ELR (cell line): ENCODE measurements at regions not wholly inside any gene's neighbourhood (a gene's known extent, or its start where the extent isn't known, plus 50 kb on each side); places are given as distances from the start of the nearest gene placed in this dataset.

Source experiments
- DNase-seq: peaks from one replicate; pipeline ENCODE4 v3.0.0-alpha.2; 2015; ENCODE audit warnings: low read depth

GRCh38 chr5:155299386-155300005 lies 285.9 kb downstream of the KIF4B start:
- no peak for DNase-seq

- DNase-seq = no peak
Observed at GRCh38 chr5:155303120-155303519, 289.6 kb downstream of the KIF4B start.

- no peak for DNase-seq
Observed at GRCh38 chr5:155307229-155307628, 293.7 kb downstream of the KIF4B start.

DNA sequence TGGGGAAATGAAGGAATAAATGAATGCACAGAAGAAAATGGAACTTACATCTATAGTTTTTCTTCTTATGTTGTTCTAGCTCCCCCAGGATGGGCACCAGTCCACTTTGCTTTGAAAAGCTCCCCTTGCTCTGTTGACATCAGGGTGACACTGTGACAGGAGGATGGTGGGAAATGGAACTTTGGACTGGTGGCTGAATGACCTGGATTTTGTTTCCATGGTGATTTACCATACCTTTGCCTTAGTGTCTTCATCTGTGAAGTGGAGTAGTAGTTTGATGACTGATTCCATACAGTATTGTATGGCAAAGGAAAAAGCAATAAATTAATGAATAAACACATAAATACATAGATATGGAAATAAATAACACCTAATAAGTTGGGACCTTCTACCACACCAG lies 294.7 kb downstream of the KIF4B start:
- no peak for DNase-seq

- DNase-seq = no peak
Observed at GRCh38 chr5:155309021-155309746, 295.6 kb downstream of the KIF4B start.

DNA sequence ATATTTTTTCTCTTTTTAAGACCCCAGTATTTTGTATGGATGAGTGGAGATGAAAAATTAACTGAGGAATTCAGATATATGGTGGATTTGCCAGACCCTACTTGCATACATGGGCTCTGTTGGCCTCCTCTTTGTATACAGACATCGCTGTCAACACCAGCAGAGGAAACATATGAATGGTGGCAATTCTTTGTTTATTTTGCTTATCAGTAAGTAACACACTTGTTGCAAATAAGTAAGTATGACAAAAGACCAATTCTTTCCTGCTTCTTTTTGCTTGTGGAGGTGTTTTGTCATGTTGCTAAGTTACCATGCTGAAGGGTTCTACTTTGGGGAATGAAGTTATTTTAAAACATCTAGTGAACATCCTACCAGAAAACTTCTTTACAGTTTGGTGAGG lies 298.2 kb downstream of the KIF4B start:
- no peak for DNase-seq

GRCh38 chr5:155313518-155313917 lies 300.0 kb downstream of the KIF4B start:
- DNase-seq = no peak

GRCh38 chr5:155316070-155316714 lies 302.6 kb downstream of the KIF4B start:
- DNase-seq = no peak

GRCh38 chr5:155332618-155333017 lies 319.1 kb downstream of the KIF4B start:
- no peak for DNase-seq

- DNase-seq = no peak
Observed at GRCh38 chr5:155342956-155343355, 329.4 kb downstream of the KIF4B start.

DNA sequence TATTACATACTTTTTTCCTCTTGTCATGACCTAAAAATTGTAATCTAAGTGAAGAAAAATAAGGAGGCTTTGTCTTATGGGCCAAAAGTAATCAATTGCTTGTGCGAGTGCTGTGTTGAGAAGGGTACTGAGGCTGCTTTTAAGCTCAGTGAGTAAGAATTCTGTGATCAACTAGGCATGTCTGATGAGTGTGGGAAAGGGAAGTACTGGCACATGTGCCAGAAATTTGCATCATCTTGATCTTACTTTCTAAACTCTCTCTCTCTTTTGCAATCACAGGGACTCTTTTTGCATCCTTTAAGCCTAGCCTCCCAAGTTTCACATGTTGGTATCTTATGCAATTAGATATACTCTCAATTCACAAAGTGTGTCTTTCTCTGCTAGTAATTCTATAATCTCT lies 329.9 kb downstream of the KIF4B start:
- DNase-seq = no peak

GRCh38 chr5:155353231-155353630 lies 339.7 kb downstream of the KIF4B start:
- DNase-seq = no peak

GRCh38 chr5:155366096-155366495 lies 352.5 kb downstream of the KIF4B start:
- no peak for DNase-seq

GRCh38 chr5:155367841-155368240 lies 354.3 kb downstream of the KIF4B start:
- DNase-seq = no peak

GRCh38 chr5:155368490-155368889 lies 354.9 kb downstream of the KIF4B start:
- DNase-seq = no peak

DNA sequence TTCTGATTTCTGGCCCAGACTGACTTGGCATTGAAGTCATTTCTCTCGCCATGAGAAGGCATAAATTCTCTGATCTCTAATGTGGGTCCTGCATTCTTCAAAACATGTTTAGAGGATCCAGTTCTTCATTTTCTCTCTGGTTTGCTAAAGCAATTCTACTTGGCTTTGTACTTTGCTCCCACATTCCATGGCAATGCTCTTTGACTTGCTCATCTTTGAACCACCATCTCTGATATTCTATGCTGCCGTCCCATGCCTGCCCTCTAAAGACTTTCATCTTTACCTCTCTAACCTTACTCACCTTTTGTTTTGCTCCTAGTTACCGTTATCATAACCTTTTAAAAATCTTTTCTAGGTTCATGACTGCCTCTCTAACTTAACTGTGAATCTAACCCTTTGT lies 366.9 kb downstream of the KIF4B start:
- DNase-seq = no peak

DNA sequence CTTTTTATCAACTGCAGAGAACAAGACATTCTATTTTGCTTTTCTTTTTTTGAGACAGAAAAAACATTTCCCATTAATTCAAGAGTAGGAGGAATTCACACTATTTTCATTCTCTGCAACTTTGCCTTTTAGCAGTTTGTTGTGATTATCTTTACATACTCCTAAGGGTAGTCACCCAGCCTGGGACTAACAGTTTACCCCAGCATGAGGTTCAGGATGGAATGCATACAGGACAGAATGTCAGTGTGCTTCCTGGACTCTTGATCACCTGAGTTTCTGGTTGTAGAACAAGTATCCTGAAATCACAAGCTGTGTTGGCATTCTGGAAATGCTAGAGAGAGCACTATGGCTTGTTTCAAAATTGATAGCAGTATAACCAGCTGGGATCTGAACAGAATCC lies 368.1 kb downstream of the KIF4B start:
- no peak for DNase-seq

GRCh38 chr5:155389498-155389897 lies 375.9 kb downstream of the KIF4B start:
- no peak for DNase-seq

DNA sequence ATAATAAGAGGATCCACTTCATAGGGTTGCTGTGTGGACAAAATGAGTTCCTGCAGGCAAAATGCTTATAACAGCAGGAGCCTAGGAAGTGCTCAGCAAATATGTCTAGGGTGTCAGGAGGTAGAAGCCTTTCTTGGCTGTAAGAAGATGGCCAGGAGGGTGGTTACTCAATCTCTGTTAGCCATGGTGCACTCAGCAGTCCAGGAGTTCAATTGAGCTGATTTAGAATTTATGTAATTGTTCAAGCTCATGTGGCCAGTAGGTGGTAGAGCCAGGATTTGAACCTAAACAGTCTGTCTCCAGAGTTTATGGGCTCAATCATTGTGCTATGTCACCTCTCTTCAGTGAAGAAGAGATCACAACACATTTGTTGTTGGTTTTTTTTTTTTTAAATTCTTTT lies 381.2 kb downstream of the KIF4B start:
- DNase-seq = no peak

DNA sequence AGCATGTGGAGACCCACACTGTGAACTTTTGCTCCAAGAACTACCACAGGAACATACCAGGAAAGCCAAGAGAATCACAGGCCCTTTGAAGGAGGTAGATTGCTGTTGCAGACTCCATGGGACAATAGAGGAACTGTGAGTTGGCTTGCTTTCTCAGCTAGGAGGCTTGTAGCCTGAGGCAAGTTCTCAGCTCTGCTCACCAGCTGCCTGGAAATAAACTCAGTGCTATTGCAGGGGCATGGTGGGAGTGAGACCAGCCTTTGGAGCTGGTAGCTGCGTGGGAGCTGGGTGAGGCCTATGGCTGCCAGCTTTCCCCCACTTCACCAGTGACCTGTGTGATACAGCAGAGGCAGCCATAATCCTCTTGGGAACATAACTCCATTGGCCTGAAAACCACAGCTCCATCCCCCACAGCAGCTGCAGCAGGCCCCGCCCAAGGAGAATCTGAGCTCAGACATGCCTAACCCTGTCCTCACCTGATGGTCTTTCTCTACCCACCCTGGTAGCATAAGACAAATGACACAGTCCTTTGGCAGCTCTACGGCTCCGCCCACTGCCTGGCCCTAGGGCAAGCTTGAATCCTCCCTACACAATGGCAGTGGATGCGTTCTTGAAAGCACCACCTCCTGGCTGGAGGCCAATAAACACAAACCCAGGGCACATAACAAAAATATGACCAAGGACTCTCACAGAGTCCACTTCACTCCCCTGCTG lies 389.5 kb downstream of the KIF4B start:
- no peak for DNase-seq

GRCh38 chr5:155406815-155407214 lies 393.3 kb downstream of the KIF4B start:
- DNase-seq = no peak

DNA sequence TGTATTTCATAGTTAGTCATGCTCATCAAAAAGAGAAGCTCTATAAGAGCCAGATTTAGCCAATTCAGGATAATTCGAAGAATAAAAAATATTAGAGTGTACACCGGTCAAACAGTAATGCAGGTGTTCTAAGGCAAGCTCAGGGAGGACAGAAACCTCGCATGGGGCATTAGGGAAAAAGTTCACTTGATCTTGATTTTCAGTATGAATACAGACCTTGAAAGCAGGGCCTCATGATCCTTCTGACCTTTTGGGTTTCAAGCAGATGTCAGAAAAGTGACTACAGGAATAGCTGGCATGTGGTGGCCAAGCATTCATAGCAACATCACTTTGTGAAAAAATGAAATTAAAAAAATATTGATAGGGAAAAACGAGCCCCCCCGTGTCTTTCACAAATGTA lies 394.9 kb downstream of the KIF4B start:
- no peak for DNase-seq

DNA sequence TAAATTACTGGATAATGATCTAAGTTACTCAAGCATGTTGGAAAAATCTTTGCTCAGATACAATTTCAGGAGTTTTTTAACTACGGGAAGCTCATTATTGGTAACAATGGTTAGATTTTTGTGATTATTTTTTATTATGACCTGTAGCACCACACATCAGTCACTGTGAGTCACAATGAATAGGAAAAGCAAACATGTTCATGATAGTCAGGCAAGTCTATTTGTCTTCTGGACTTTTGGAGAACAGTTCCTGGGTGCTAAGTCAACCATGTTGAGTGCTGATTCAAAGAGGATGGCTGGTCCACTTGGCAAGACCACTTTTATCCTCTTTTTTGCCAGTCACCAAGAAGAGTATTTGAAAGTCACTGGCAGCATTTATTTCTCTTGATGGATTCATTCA lies 403.2 kb downstream of the KIF4B start:
- no peak for DNase-seq
